ENCODE measurements at regions not wholly inside any gene's neighbourhood (a gene's known extent, or its start where the extent isn't known, plus 50 kb on each side); places are given as distances from the start of the nearest gene placed in this dataset.

GRCh38 chr2:238793306-238793705 is 54.6 kb upstream of the TWIST2 start:
- peak; percentile 94 for DNase-seq

GRCh38 chr2:238793801-238794449 is 54.0 kb upstream of the TWIST2 start:
- peak; percentile 55 for DNase-seq

- DNase-seq: no peak
Observed at GRCh38 chr2:238796223-238796885, 51.5 kb upstream of the TWIST2 start.

- no peak for DNase-seq
Observed at GRCh38 chr2:238797537-238797936, 50.3 kb upstream of the TWIST2 start.

Data from fibroblast of skin of abdomen (primary cell).